ENCODE measurements at regions not wholly inside any gene's neighbourhood (a gene's known extent, or its start where the extent isn't known, plus 50 kb on each side); places are given as distances from the start of the nearest gene placed in this dataset.

DNA sequence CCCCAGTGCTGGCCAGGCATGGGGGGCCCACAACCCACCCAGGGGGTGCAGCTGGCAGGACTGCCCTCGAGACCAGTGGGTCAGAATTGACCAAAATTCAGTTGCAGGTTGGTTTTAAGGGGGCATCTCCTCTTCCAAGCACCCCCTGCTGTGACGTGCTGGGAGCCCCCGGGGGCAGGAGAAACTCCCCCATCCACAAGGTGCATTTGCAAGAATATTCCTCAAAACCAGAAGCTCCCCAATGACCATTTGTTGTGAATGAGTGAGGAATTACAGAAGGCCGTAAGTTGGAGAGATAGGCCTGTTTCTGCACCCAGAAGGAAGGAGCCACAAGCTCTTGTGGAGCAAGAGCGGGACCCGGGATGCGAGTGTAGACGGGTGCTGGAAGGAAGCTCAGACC lies 414.5 kb downstream of the BRD1 start:
- TF ChIP-seq ZFP3 (CRISPR knock-in tag; IDR thresholded peaks at IDR 0.05) (no peak), TCF4 (CRISPR knock-in tag; IDR thresholded peaks at IDR 0.05; ENCODE audit: borderline replicate concordance) (no peak), PATZ1 (CRISPR knock-in tag; IDR thresholded peaks at IDR 0.05; ENCODE audit: borderline replicate concordance) (no peak), ZFP30 (CRISPR knock-in tag; IDR thresholded peaks at IDR 0.05) (no peak), TOX (CRISPR knock-in tag; IDR thresholded peaks at IDR 0.05; ENCODE audit: borderline replicate concordance) (no peak), ZC3H10 (CRISPR knock-in tag; IDR thresholded peaks at IDR 0.05) (no peak)
- TF ChIP-seq, protein P1, sequence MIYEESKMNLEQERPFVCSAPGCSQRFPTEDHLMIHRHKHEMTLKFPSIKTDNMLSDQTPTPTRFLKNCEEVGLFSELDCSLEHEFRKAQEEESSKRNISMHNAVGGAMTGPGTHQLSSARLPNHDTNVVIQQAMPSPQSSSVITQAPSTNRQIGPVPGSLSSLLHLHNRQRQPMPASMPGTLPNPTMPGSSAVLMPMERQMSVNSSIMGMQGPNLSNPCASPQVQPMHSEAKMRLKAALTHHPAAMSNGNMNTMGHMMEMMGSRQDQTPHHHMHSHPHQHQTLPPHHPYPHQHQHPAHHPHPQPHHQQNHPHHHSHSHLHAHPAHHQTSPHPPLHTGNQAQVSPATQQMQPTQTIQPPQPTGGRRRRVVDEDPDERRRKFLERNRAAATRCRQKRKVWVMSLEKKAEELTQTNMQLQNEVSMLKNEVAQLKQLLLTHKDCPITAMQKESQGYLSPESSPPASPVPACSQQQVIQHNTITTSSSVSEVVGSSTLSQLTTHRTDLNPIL (CRISPR knock-in tag; IDR thresholded peaks at IDR 0.05; ENCODE audit: low read depth): no peak

Measured in SK-N-SH treated with all-trans-retinoic acid at 6 μM for 48 hours (cell line).